ENCODE measurements at regions not wholly inside any gene's neighbourhood (a gene's known extent, or its start where the extent isn't known, plus 50 kb on each side); places are given as distances from the start of the nearest gene placed in this dataset.
"Not testable (repeated sequence)": the region's sequence is repeated elsewhere in the genome, so short reads cannot be mapped to it uniquely, and the experiment has no call there.

- no peak overlapping the region for H3K4me3 ChIP-seq (ENCODE audit: low read length)
- no peak for DNase-seq (ENCODE audit: low read depth)
- TF ChIP-seq CTCF (conservative IDR thresholded peaks at IDR 0.05; ENCODE audit: low read length), result no peak
Observed at GRCh38 chr16:59651662-59652061, 917.5 kb upstream of the GOT2 start.

GRCh38 chr16:59645194-59645593 lies 911.1 kb upstream of the GOT2 start:
- no peak for DNase-seq (ENCODE audit: low read depth)
- TF ChIP-seq CTCF (conservative IDR thresholded peaks at IDR 0.05; ENCODE audit: low read length), result no peak
- H3K4me3 ChIP-seq (ENCODE audit: low read length), result no peak overlapping the region

- no peak overlapping the region for H3K4me3 ChIP-seq (ENCODE audit: low read length)
Observed at GRCh38 chr16:59635674-59636073, 901.6 kb upstream of the GOT2 start.

GRCh38 chr16:59634951-59635350 lies 900.8 kb upstream of the GOT2 start:
- TF ChIP-seq CTCF (conservative IDR thresholded peaks at IDR 0.05; ENCODE audit: low read length), result no peak
- H3K4me3 ChIP-seq (ENCODE audit: low read length), result no peak overlapping the region
- peak; percentile 8 for DNase-seq (ENCODE audit: low read depth)

More at GRCh38 chr16:59635674-59636073, 901.6 kb upstream of the GOT2 start:
- TF ChIP-seq CTCF (conservative IDR thresholded peaks at IDR 0.05; ENCODE audit: low read length), result no peak
- DNase-seq (ENCODE audit: low read depth), result peak; percentile 48

- no peak for TF ChIP-seq CTCF (conservative IDR thresholded peaks at IDR 0.05; ENCODE audit: low read length)
- H3K4me3 ChIP-seq (ENCODE audit: low read length), result no peak overlapping the region
- peak; percentile 76 for DNase-seq (ENCODE audit: low read depth)
Observed at GRCh38 chr16:59634004-59634579, 900.0 kb upstream of the GOT2 start.

GRCh38 chr16:59632276-59632855 lies 898.2 kb upstream of the GOT2 start:
- peak; percentile 66 for DNase-seq (ENCODE audit: low read depth)

GRCh38 chr16:59624381-59624780 lies 890.3 kb upstream of the GOT2 start:
- DNase-seq (ENCODE audit: low read depth); H3K4me3 ChIP-seq (ENCODE audit: low read length): not testable (repeated sequence)

More at GRCh38 chr16:59632276-59632855, 898.2 kb upstream of the GOT2 start:
- no peak for TF ChIP-seq CTCF (conservative IDR thresholded peaks at IDR 0.05; ENCODE audit: low read length)
- H3K4me3 ChIP-seq (ENCODE audit: low read length), result no peak overlapping the region

Measured in AG10803 (cell line).